ENCODE measurements at regions not wholly inside any gene's neighbourhood (a gene's known extent, or its start where the extent isn't known, plus 50 kb on each side); places are given as distances from the start of the nearest gene placed in this dataset.
"Not testable (repeated sequence)": the region's sequence is repeated elsewhere in the genome, so short reads cannot be mapped to it uniquely, and the experiment has no call there.

- TF ChIP-seq CTCF (IDR thresholded peaks at IDR 0.05): no peak
- Histone ChIP-seq H3K4me3 (no peak overlapping the region), H3K27ac (no peak overlapping the region)
- no peak for DNase-seq (ENCODE audit: low spot score)
Observed at GRCh38 chr12:96085475-96085874, 50.1 kb upstream of the LTA4H start.

GRCh38 chr12:96086190-96086589 is 50.8 kb upstream of the LTA4H start:
- not testable (repeated sequence) for H3K27ac ChIP-seq; DNase-seq (ENCODE audit: low spot score); H3K4me3 ChIP-seq

DNA sequence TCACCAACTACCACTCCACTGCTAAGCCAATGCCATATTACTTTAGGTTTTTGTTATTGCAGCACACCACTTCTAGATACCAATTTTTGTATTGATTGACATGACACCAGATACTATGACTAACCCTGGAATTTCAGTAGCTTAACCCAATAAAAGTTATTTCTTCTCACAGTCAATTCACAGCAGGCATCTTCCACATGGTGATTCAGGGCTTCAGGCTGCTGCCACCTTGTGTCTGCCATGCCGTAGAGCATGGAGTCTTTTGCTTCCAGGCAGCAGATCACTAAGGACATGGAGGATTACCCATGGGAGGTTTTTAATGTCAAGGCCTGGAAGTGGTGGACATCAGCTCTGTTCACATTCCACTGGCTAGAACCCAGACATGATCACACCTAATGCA is 56.4 kb upstream of the LTA4H start:
- TF ChIP-seq CTCF (IDR thresholded peaks at IDR 0.05): no peak
- no peak overlapping the region for H3K4me3 ChIP-seq
- no peak for DNase-seq (ENCODE audit: low spot score)
- no peak overlapping the region for H3K27ac ChIP-seq

- no peak for TF ChIP-seq CTCF (IDR thresholded peaks at IDR 0.05)
- H3K4me3 ChIP-seq: no peak overlapping the region
- no peak for DNase-seq (ENCODE audit: low spot score)
- no peak overlapping the region for H3K27ac ChIP-seq
Observed at GRCh38 chr12:96093543-96094196, 58.3 kb upstream of the LTA4H start.

DNA sequence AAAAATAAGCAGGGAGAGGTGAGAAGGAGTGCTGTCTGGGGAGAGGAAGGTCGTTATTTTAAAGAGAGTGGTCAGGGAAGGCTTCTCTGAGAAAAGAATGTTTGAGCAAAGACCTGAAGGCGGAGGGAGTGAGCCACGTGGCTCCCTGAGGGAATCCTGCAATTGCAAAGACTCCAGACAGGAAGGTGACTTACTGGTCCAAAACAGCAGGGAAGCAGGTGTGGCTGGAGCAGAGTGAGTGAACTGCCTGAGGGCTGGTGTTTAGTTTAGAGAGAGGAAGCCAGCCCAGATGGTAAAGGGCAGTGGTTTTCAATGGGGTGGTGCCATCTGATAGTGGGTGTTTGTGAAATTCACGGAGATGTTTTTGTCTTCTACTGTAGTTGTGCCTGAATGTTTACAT is 58.8 kb upstream of the LTA4H start:
- Histone ChIP-seq H3K27ac (no peak overlapping the region), H3K4me3 (no peak overlapping the region)
- TF ChIP-seq CTCF (IDR thresholded peaks at IDR 0.05): no peak
- no peak for DNase-seq (ENCODE audit: low spot score)

DNA sequence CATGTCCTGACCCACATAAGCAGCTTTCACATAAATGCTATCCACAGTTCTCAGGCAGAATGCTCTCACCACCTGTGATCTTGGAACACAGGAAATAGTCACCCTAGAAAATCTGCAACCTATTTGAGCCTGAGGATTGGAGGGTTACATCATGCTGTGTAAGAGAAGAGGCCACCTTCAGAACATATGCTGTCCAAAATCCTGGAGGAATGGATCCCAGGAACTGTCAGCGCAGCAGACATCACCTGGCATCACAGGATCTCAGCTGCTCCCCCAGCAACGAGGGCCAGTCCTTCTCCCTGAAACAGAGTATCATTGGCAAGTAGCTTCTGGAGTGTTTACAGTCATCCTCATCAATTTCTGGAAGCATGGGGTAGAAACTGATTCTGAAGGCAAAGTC is 63.2 kb upstream of the LTA4H start:
- no peak for DNase-seq (ENCODE audit: low spot score)
- H3K27ac ChIP-seq: no peak overlapping the region
- no peak overlapping the region for H3K4me3 ChIP-seq
- TF ChIP-seq CTCF (IDR thresholded peaks at IDR 0.05): no peak

GRCh38 chr12:96099421-96099820 is 64.0 kb upstream of the LTA4H start:
- Histone ChIP-seq H3K27ac (no peak overlapping the region), H3K4me3 (no peak overlapping the region)
- no peak for TF ChIP-seq CTCF (IDR thresholded peaks at IDR 0.05)
- no peak for DNase-seq (ENCODE audit: low spot score)

GRCh38 chr12:96099986-96100385 is 64.6 kb upstream of the LTA4H start:
- DNase-seq (ENCODE audit: low spot score): no peak
- H3K27ac ChIP-seq: no peak overlapping the region
- TF ChIP-seq CTCF (IDR thresholded peaks at IDR 0.05): no peak

More at GRCh38 chr12:96099986-96100385, 64.6 kb upstream of the LTA4H start:
- H3K4me3 ChIP-seq: no peak overlapping the region

Data from coronary artery (tissue), 2 donors.